Mesendoderm (in vitro differentiated cells): ENCODE measurements at regions not wholly inside any gene's neighbourhood (a gene's known extent, or its start where the extent isn't known, plus 50 kb on each side); places are given as distances from the start of the nearest gene placed in this dataset.

ENCODE experiments used
- DNase-seq: peaks from one replicate; pipeline ENCODE4 v3.0.0; 2013
- H2AK5ac ChIP-seq: 2 replicates; pipeline ENCODE4 v1.6.1; 2013; ENCODE audit warnings: low read length, inconsistent platforms
- H2BK120ac ChIP-seq: 2 replicates; pipeline ENCODE4 v1.6.1; 2013; ENCODE audit warnings: low read depth, mild to moderate bottlenecking, low read length, moderate library complexity, mixed read lengths
- H2BK15ac ChIP-seq: replicated peaks from 2 replicates; pipeline ENCODE4 v1.6.1; 2013; ENCODE audit warnings: low read depth, mild to moderate bottlenecking, moderate library complexity
- H2BK5ac ChIP-seq: 2 replicates; pipeline ENCODE4 v1.6.1; 2013; ENCODE audit warnings: low read length, inconsistent platforms
- H3K18ac ChIP-seq: 2 replicates; pipeline ENCODE4 v1.6.1; 2013; ENCODE audit warnings: mild to moderate bottlenecking, low read length, mixed read lengths
- H3K23ac ChIP-seq: one replicate; pipeline ENCODE4 v1.6.1; 2013; ENCODE audit warnings: low read length
- H3K27ac ChIP-seq: 2 replicates; pipeline ENCODE4 v1.5.1; 2013; ENCODE audit warnings: low read depth, mild to moderate bottlenecking, inconsistent platforms, low read length, moderate library complexity
- H3K27me3 ChIP-seq: 2 replicates; pipeline ENCODE4 v1.6.1; 2013; ENCODE audit warnings: low read length, control low read depth, mild to moderate bottlenecking, inconsistent platforms; ENCODE audit not compliant: insufficient read depth, poor library complexity
- H3K36me3 ChIP-seq: 2 replicates; pipeline ENCODE4 v1.6.1; 2013; ENCODE audit warnings: low read length, inconsistent platforms; ENCODE audit not compliant: control insufficient read depth, insufficient read depth
- H3K4ac ChIP-seq: one replicate; pipeline ENCODE4 v1.6.1; 2013; ENCODE audit warnings: low read depth, mild to moderate bottlenecking, low read length, moderate library complexity
- H3K4me1 ChIP-seq: 2 replicates; pipeline ENCODE4 v1.6.1; 2013; ENCODE audit warnings: low read depth, low read length, inconsistent platforms; ENCODE audit not compliant: control insufficient read depth
- H3K4me2 ChIP-seq: 2 replicates; pipeline ENCODE4 v1.6.1; 2013; ENCODE audit warnings: low read length
- H3K4me3 ChIP-seq: 2 replicates; pipeline ENCODE4 v1.5.1; 2013; ENCODE audit warnings: mild to moderate bottlenecking, low read length
- H3K56ac ChIP-seq: one replicate; pipeline ENCODE4 v1.6.1; 2013; ENCODE audit warnings: low read length
- H3K79me1 ChIP-seq: 2 replicates; pipeline ENCODE4 v1.6.1; 2013; ENCODE audit warnings: low read length, inconsistent platforms
- H3K79me2 ChIP-seq: 2 replicates; pipeline ENCODE4 v1.6.1; 2013; ENCODE audit warnings: mild to moderate bottlenecking, low read length; ENCODE audit not compliant: control insufficient read depth, insufficient read depth
- H3K9ac ChIP-seq: 2 replicates; pipeline ENCODE4 v1.6.1; 2013; ENCODE audit warnings: low read length, inconsistent platforms
- H4K5ac ChIP-seq: one replicate; pipeline ENCODE4 v1.6.1; 2013; ENCODE audit warnings: low read length
- H4K8ac ChIP-seq: one replicate; pipeline ENCODE4 v1.6.1; 2013; ENCODE audit warnings: low read depth, mild to moderate bottlenecking, control low read depth, low read length, moderate library complexity
- WGBS: extraction: QIAGEN DNeasy Blood & Tissue Kit; methylation state at CpG from one replicate; pipeline ENCODE4 v1.1.7; 2013; ENCODE audit warnings: low lambda C conversion rate, missing lambda C conversion rate; ENCODE audit not compliant: insufficient coverage; ENCODE audit errors: extremely low coverage; 5-methylcytosine and 5-hydroxymethylcytosine counted together

DNA sequence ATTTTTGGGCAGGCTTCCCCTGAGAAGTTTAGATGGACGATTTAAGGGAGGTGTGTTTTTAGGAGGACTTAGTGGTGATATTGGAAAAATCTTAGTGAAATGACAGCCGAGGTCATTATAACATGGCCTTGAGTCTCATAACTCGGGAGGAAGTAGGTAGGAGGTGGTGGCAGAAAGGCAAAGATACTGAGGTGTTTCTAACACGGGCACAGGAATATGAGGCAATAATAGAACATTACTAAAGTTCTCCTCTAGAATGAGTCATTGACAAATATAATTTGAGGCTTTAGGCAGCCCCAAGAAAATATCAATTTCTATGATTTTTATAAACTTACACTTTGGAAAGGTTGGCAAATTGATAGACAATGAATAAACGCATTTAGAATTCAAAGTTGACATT is 146.1 kb upstream of the ZEB2 start:
- Histone ChIP-seq H2BK120ac (no peak overlapping the region), H3K79me2 (no peaks in the 10 kb centered on the region), H3K23ac (no peak overlapping the region), H2BK5ac (no peak overlapping the region), H2BK15ac (no peak overlapping the region), H3K56ac (no peak overlapping the region), H3K4me1 (no peaks in the 10 kb centered on the region), H3K36me3 (no peaks in the 10 kb centered on the region), H3K9ac (no peak overlapping the region), H3K4ac (no peak overlapping the region), H3K27ac (no peak overlapping the region), H3K4me2 (no peak overlapping the region), H2AK5ac (no peak overlapping the region), H3K4me3 (no peak overlapping the region), H4K5ac (no peak overlapping the region), H3K79me1 (no peaks in the 10 kb centered on the region), H3K27me3 (no peaks in the 10 kb centered on the region), H4K8ac (no peak overlapping the region), H3K18ac (no peak overlapping the region)
- no peak for DNase-seq
- WGBS: no CpG with 5 or more reads among the region's 5 CpGs

DNA sequence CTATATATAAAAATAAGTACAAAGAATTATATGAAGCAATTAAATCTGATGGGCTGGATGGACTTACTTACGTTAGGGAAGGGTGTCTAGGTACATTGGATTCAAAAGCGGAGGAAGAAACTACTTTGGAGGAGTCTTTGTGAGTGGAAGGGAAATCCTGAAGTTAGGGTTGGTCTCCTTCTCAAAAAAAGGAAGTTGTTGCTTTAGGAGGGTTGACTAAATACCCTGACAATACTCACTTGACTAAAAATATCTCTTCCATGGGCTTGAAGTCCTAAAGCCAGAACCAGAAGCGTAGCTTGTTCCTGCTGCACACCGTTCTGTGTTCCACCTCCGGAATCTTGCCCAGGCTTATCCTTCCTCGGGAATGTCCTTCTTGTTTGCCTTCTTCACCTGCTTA is 143.3 kb upstream of the ZEB2 start:
- Histone ChIP-seq H3K9ac (no peak overlapping the region), H2BK5ac (no peak overlapping the region), H2BK15ac (no peak overlapping the region), H3K18ac (no peak overlapping the region), H3K4me1 (no peaks in the 10 kb centered on the region), H3K4ac (no peak overlapping the region), H2AK5ac (no peak overlapping the region), H3K79me2 (no peaks in the 10 kb centered on the region), H3K4me3 (no peak overlapping the region), H3K23ac (no peak overlapping the region), H4K8ac (no peak overlapping the region), H3K56ac (no peak overlapping the region), H4K5ac (no peak overlapping the region), H3K27ac (no peak overlapping the region), H3K4me2 (no peak overlapping the region), H3K27me3 (no peaks in the 10 kb centered on the region), H3K79me1 (no peaks in the 10 kb centered on the region), H3K36me3 (no peaks in the 10 kb centered on the region), H2BK120ac (no peak overlapping the region)
- no peak for DNase-seq
- WGBS: no CpG with 5 or more reads among the region's 6 CpGs

DNA sequence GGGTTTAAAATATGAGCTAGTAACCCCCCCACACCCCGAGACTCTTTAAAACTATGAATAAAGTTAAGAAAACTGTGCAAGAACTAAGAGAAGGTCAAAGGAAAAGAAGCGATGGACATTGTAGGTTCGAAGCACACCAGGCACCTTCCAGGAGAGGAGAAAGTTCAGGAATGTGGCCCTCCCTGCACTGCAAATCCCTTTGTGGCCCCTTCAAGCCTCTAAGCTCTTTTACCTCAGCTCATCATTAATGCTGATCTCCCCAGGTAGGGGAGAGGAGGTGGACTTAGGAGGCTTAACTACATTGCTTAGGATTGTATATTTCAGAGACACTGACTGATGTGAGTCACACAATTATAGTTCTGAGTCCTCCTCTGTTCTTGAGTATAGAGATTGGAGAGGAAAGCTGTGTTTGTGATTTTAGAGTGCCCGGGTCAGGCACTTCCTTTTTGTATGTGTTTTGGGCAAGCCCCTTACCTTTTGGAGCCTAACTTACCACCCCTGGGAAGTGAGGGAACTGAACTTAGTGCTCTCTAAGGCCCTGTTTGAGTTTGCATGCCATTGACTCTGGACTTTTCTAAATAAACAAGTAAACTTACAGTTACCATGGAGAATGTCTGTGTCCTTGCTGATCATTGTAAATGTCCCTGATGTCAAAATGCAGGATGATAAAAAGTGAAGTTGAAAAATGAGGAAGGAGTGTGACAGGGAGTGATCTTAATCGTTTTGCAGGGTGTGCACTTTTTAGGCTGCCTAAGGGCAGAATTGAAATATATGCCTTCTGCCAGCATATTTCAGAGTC is 140.8 kb upstream of the ZEB2 start:
- no peak overlapping the region for H3K18ac ChIP-seq
- H2AK5ac ChIP-seq: no peak overlapping the region
- H4K8ac ChIP-seq: no peak overlapping the region
- no peak overlapping the region for H3K23ac ChIP-seq
- H3K4me3 ChIP-seq: no peak overlapping the region
- H3K4me1 ChIP-seq: no peaks in the 10 kb centered on the region
- H3K27me3 ChIP-seq: no peaks in the 10 kb centered on the region
- no CpG with 5 or more reads among the region's 5 CpGs for WGBS
- H3K79me2 ChIP-seq: no peaks in the 10 kb centered on the region
- no peak overlapping the region for H3K56ac ChIP-seq
- no peak overlapping the region for H3K9ac ChIP-seq
- no peak overlapping the region for H4K5ac ChIP-seq
- H2BK120ac ChIP-seq: no peak overlapping the region
- DNase-seq: peak; percentile 19
- no peak overlapping the region for H2BK5ac ChIP-seq
- H3K4ac ChIP-seq: no peak overlapping the region
- no peak overlapping the region for H3K4me2 ChIP-seq
- no peak overlapping the region for H3K27ac ChIP-seq
- no peak overlapping the region for H2BK15ac ChIP-seq
- no peaks in the 10 kb centered on the region for H3K36me3 ChIP-seq
- no peaks in the 10 kb centered on the region for H3K79me1 ChIP-seq

DNA sequence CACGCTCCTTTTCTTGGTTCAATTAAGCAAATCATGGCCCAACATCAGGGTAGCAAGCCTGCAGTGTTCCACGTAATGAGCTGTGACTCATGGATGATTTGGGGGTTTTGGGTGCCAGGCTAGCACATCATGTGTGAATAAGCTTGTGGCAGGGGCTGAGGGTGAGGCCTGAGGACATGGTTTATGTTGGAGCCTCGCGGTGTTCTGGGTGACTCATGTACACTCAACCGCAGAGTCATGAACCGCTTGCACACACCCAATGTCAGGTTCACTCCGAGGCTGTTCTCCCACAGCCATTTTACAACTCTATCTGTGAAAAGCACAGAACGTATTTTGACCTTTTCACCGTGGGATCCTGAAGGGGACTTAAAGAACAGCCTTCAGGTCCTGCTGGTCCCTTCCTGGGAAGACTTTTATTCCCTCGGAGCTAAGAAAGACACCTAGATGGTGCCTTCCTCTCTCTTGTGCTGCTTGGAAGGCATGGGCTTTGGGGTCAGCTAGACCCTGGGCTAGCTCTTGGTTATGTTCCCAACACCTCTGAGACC is 139.9 kb upstream of the ZEB2 start:
- Histone ChIP-seq H2BK5ac (no peak overlapping the region), H4K8ac (no peak overlapping the region), H3K56ac (no peak overlapping the region), H3K4me2 (no peak overlapping the region), H3K4me1 (no peaks in the 10 kb centered on the region), H3K79me2 (no peaks in the 10 kb centered on the region), H3K27me3 (no peaks in the 10 kb centered on the region), H3K4me3 (no peak overlapping the region), H2BK15ac (no peak overlapping the region), H3K36me3 (no peaks in the 10 kb centered on the region), H3K4ac (no peak overlapping the region), H3K18ac (no peak overlapping the region), H3K23ac (no peak overlapping the region), H4K5ac (no peak overlapping the region), H2AK5ac (no peak overlapping the region), H3K79me1 (no peaks in the 10 kb centered on the region), H2BK120ac (no peak overlapping the region), H3K27ac (no peak overlapping the region), H3K9ac (no peak overlapping the region)
- DNase-seq: no peak
- WGBS: no CpG with 5 or more reads among the region's 10 CpGs

DNA sequence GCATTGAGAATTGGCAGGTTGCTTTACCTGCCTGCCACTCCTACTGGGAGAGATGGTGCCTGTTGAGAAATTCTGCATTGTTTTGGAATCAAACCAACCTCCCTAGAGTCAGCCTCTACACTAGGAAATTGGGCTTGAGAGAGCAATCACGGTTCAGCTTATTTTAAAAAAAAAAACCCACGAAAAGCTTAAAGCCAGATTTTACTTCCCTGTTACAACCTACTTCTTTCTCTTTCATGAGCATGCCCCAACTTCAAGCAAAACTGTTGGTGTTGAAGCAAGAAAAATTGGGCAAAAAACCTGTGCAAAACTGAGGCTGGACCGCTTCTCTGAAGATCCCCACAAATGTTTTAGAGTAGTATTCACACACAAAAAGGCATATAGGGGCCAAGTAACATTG is 134.6 kb upstream of the ZEB2 start:
- no peak overlapping the region for H3K4me3 ChIP-seq
- H3K79me2 ChIP-seq: no peaks in the 10 kb centered on the region
- no peak overlapping the region for H3K18ac ChIP-seq
- no peak overlapping the region for H3K23ac ChIP-seq
- no peak overlapping the region for H2BK120ac ChIP-seq
- H3K79me1 ChIP-seq: no peaks in the 10 kb centered on the region
- no peak for DNase-seq
- no peak overlapping the region for H4K8ac ChIP-seq
- H3K27ac ChIP-seq: no peak overlapping the region
- H3K4me1 ChIP-seq: no peaks in the 10 kb centered on the region
- no peak overlapping the region for H2BK15ac ChIP-seq
- WGBS: no CpG with 5 or more reads among the region's 3 CpGs
- no peak overlapping the region for H3K4me2 ChIP-seq
- H3K9ac ChIP-seq: no peak overlapping the region
- H3K4ac ChIP-seq: no peak overlapping the region
- H4K5ac ChIP-seq: no peak overlapping the region
- no peaks in the 10 kb centered on the region for H3K36me3 ChIP-seq
- H3K56ac ChIP-seq: no peak overlapping the region
- no peak overlapping the region for H2AK5ac ChIP-seq
- no peak overlapping the region for H2BK5ac ChIP-seq
- no peaks in the 10 kb centered on the region for H3K27me3 ChIP-seq

DNA sequence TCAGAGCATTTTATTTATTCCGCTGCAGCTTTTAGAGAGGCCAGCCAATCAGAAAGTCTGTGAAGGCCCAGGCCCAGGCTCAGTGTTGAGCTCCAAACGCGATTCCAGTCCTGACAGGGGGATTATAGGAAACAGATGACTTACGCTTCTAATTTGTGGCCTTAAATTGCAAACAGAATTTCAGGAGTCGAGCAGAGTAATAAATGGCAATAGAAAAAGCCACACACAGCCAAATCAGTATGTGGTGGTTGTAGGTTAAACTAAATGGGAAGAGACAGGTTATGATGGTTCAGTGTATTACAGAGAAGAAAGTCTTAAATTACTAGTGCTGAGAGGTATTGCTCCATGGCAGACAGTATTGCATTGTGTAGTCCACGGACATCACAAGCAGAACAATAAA is 131.0 kb upstream of the ZEB2 start:
- no peak overlapping the region for H3K4me3 ChIP-seq
- H3K27ac ChIP-seq: no peak overlapping the region
- WGBS: no CpG with 5 or more reads among the region's 6 CpGs

More for the DNA sequence above, 131.0 kb upstream of the ZEB2 start:
- Histone ChIP-seq H3K9ac (no peak overlapping the region), H2BK120ac (no peak overlapping the region), H3K4me2 (no peak overlapping the region), H2AK5ac (no peak overlapping the region), H3K4ac (no peak overlapping the region), H3K23ac (no peak overlapping the region), H4K5ac (no peak overlapping the region), H4K8ac (peak overlapping the region; percentile 28), H3K56ac (no peak overlapping the region), H3K4me1 (no peaks in the 10 kb centered on the region), H3K79me2 (no peaks in the 10 kb centered on the region), H2BK15ac (no peak overlapping the region), H3K27me3 (no peaks in the 10 kb centered on the region), H2BK5ac (no peak overlapping the region), H3K79me1 (no peaks in the 10 kb centered on the region), H3K18ac (no peak overlapping the region), H3K36me3 (no peaks in the 10 kb centered on the region)
- DNase-seq: no peak
